AG04450 (cell line): ENCODE measurements at regions not wholly inside any gene's neighbourhood (a gene's known extent, or its start where the extent isn't known, plus 50 kb on each side); places are given as distances from the start of the nearest gene placed in this dataset.

Experiments
- CTCF ChIA-PET: fragments of 300-600, 350-600 bp; formaldehyde crosslinking; extraction: SDS; loops from one replicate; lab custom pipeline; 2022; ENCODE audit warnings: antibody characterized with exemption, inconsistent platforms; lab: Charles Lee
- POLR2A ChIA-PET: fragments of 350-600 bp; formaldehyde crosslinking; extraction: SDS; loops from one replicate; lab custom pipeline; 2021; ENCODE audit warnings: antibody characterized with exemption, inconsistent platforms; lab: Yijun Ruan, JAX
- DNase-seq: peaks from one replicate; pipeline ENCODE4 v3.0.0-alpha.2; 2011; ENCODE audit warnings: low read depth, low spot score
- H3K27ac ChIP-seq: one replicate; pipeline ENCODE4 v1.5.1; 2012; ENCODE audit warnings: low read depth, low read length, control low read depth
- H3K27me3 ChIP-seq: one replicate; pipeline ENCODE4 v1.6.0; 2012; ENCODE audit warnings: low read length; ENCODE audit not compliant: control insufficient read depth, insufficient read depth
- H3K4me3 ChIP-seq: 2 replicates; pipeline ENCODE4 v1.5.1; 2011; ENCODE audit warnings: mild to moderate bottlenecking, low read depth, low read length, control low read depth
- H3K9me3 ChIP-seq: 2 replicates; pipeline ENCODE4 v1.5.1; 2012; ENCODE audit warnings: low read length; ENCODE audit not compliant: control insufficient read depth, insufficient read depth
- TF ChIP-seq, protein P1 (sequence below): IDR thresholded peaks from 2 replicates; pipeline ENCODE4 v1.5.1; 2011; ENCODE audit warnings: low read depth, low read length, control low read depth, inconsistent platforms

- TF ChIP-seq, protein P1, sequence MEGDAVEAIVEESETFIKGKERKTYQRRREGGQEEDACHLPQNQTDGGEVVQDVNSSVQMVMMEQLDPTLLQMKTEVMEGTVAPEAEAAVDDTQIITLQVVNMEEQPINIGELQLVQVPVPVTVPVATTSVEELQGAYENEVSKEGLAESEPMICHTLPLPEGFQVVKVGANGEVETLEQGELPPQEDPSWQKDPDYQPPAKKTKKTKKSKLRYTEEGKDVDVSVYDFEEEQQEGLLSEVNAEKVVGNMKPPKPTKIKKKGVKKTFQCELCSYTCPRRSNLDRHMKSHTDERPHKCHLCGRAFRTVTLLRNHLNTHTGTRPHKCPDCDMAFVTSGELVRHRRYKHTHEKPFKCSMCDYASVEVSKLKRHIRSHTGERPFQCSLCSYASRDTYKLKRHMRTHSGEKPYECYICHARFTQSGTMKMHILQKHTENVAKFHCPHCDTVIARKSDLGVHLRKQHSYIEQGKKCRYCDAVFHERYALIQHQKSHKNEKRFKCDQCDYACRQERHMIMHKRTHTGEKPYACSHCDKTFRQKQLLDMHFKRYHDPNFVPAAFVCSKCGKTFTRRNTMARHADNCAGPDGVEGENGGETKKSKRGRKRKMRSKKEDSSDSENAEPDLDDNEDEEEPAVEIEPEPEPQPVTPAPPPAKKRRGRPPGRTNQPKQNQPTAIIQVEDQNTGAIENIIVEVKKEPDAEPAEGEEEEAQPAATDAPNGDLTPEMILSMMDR: no peak
- H3K27ac ChIP-seq: no peak overlapping the region
- ChIA-PET POLR2A (no interaction called here), CTCF (no interaction called here)
- H3K9me3 ChIP-seq: no peaks in the 10 kb centered on the region
- no peak overlapping the region for H3K4me3 ChIP-seq
- no peak for DNase-seq
- H3K27me3 ChIP-seq: no peaks in the 10 kb centered on the region
Measured at GRCh38 chr6:66134021-66134420, 427.0 kb upstream of the EYS start.

DNA sequence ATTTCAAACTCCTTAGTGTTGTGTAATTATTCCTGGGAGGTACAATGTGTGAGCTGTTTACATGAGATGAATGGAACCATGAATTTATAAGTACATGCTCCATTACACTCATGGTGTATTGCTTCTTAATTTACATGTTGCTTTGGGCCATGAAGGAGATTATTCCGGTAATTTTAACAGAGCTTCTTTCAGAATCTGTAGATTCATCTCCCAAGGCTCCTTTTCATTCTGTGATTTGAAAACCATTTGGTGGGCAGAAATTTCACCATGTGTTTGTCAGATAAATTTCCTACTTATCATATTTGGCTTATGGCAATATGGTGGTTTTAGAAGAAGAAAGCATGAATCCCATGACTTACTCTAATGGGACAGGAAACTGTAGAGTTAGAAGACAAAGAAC, 421.6 kb upstream of the EYS start:
- no peaks in the 10 kb centered on the region for H3K27me3 ChIP-seq
- no peak overlapping the region for H3K27ac ChIP-seq
- no peak overlapping the region for H3K4me3 ChIP-seq
- ChIA-PET CTCF (no interaction called here), POLR2A (no interaction called here)
- no peaks in the 10 kb centered on the region for H3K9me3 ChIP-seq
- no peak for DNase-seq
- TF ChIP-seq, protein P1: no peak

DNA sequence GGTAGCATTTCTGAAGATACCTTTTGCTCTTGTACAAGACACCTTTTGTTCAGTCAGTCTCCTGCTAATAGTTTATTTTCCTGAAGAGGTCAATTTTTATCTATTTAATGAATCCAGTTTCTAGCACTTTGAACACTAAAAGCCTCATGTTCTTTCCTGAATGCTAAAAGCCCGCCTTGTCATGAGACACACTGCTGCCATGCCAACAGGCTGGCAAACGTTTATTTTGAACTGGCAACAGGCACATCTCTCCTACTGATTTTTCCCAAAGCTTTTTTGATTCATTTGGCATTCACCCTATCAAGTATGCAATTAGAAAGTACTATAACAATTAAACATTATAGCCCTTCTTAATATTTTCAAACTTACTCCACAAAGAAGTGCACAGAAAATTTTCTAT, 421.2 kb upstream of the EYS start:
- Histone ChIP-seq H3K9me3 (no peaks in the 10 kb centered on the region), H3K27ac (no peak overlapping the region), H3K4me3 (no peak overlapping the region), H3K27me3 (no peaks in the 10 kb centered on the region)
- ChIA-PET POLR2A (no interaction called here), CTCF (no interaction called here)
- TF ChIP-seq, protein P1: no peak
- DNase-seq: no peak

- POLR2A ChIA-PET: no interaction called here
- no peak overlapping the region for H3K27ac ChIP-seq
- no peaks in the 10 kb centered on the region for H3K27me3 ChIP-seq
- CTCF ChIA-PET: no interaction called here
- TF ChIP-seq, protein P1: no peak
- H3K9me3 ChIP-seq: no peaks in the 10 kb centered on the region
- no peak overlapping the region for H3K4me3 ChIP-seq
- no peak for DNase-seq
Measured at GRCh38 chr6:66127061-66127460, 420.0 kb upstream of the EYS start.

DNA sequence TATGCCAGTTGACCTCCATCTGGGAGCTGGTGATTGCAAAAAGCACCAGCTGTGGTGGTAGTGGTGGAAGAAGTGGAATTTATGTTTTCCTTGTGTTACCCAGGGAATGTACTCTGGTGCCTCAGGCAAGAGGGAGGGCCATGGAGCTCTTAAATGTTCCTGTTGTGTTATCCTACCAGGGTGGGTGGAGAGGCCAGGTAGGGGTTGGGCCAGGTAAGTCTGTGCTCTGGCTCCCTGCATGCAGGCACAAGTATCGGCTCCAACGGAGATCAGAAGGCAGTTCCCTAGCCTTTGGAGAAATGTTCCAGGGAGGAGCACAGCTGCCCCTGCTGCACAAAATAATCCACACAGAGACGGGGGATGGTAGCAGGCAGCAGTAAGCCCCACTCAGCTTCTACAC, 419.3 kb upstream of the EYS start:
- Histone ChIP-seq H3K27me3 (no peaks in the 10 kb centered on the region), H3K4me3 (no peak overlapping the region), H3K9me3 (no peaks in the 10 kb centered on the region), H3K27ac (no peak overlapping the region)
- ChIA-PET CTCF (no interaction called here), POLR2A (no interaction called here)
- TF ChIP-seq, protein P1: no peak
- no peak for DNase-seq
